A549 (cell line): ENCODE measurements at regions not wholly inside any gene's neighbourhood (a gene's known extent, or its start where the extent isn't known, plus 50 kb on each side); places are given as distances from the start of the nearest gene placed in this dataset.

Experiments
- ATAC-seq, 2 experiments: fragments of 200-7000 bp in 1 of 2; fragments of >200 bp in 1 of 2; cut with Nextera tagmentation in 1 of 2; cut with Tn5 transposase in 1 of 2; 3 replicates each; pipeline versions ENCODE4 v1.8.0 to v1.9.1; 2018 to 2020; ENCODE audit warnings: mild to moderate bottlenecking in 1 of 2, moderate library complexity in 1 of 2
- CTCF ChIA-PET: fragments of 300-600 bp; sonication (Branson Sonifier 250); formaldehyde crosslinking; extraction: SDS; loops from one replicate; lab custom pipeline; 2021; ENCODE audit warnings: antibody characterized with exemption, inconsistent platforms; lab: Yijun Ruan, JAX
- POLR2A ChIA-PET: fragments of 350-600 bp; formaldehyde crosslinking; extraction: SDS; loops from one replicate; lab custom pipeline; 2021; ENCODE audit warnings: antibody characterized with exemption, inconsistent platforms; lab: Yijun Ruan, JAX
- DNase-seq, 2 experiments: peaks; one replicate each; pipeline versions ENCODE4 v3.0.0 to v3.0.0-alpha.2; 2011 to 2016; ENCODE audit warnings: low read depth in 1 of 2, low spot score in 1 of 2
- FAIRE-seq: peaks from 2 replicates; lab custom pipeline; 2011; peaks lifted over from hg19 to GRCh38; lab: Jason Lieb, UNC
- H3K27ac ChIP-seq, 2 experiments: fragments of >200 bp; sonication (Bioruptor Twin); formaldehyde crosslinking; 3 replicates each; pipeline ENCODE4 v1.5.1; 2016 to 2017
- H3K4me1 ChIP-seq: fragments of >200 bp; sonication (Bioruptor Twin); formaldehyde crosslinking; 3 replicates; pipeline ENCODE4 v1.6.1; 2016
- H3K4me2 ChIP-seq: fragments of >200 bp; sonication (Bioruptor Twin); formaldehyde crosslinking; 3 replicates; pipeline ENCODE4 v1.6.1; 2016
- H3K4me3 ChIP-seq: fragments of >200 bp; sonication (Bioruptor Twin); formaldehyde crosslinking; 3 replicates; pipeline ENCODE4 v1.5.1; 2016
- H3K9me3 ChIP-seq: fragments of >200 bp; sonication (Bioruptor Twin); formaldehyde crosslinking; 3 replicates; pipeline ENCODE4 v1.6.1; 2016
- BHLHE40 ChIP-seq: IDR thresholded peaks from 2 replicates; pipeline ENCODE4 v1.6.1; 2012; ENCODE audit warnings: low read depth, low read length, inconsistent platforms
- CBX2 ChIP-seq: fragments of 200-600 bp; sonication (generic); IDR thresholded peaks from 2 replicates; pipeline ENCODE4 v1.6.1; 2016; ENCODE audit warnings: low read depth, mild to moderate bottlenecking, borderline replicate concordance
- CBX8 ChIP-seq: fragments of 200-600 bp; sonication (generic); IDR thresholded peaks from 2 replicates; pipeline ENCODE4 v1.6.1; 2016
- CEBPB ChIP-seq, 2 experiments: fragments of >200 bp in 1 of 2; sonication (Bioruptor Twin) in 1 of 2; formaldehyde crosslinking in 1 of 2; IDR thresholded peaks; 2 replicates each; pipeline ENCODE4 v1.6.1; 2012 to 2016
- CHD4 ChIP-seq: fragments of 200-600 bp; sonication (generic); IDR thresholded peaks from 2 replicates; pipeline ENCODE4 v1.6.1; 2016; ENCODE audit warnings: antibody characterized with exemption, mild to moderate bottlenecking, borderline replicate concordance
- ESRRA ChIP-seq: fragments of 150-350 bp; IDR thresholded peaks from 2 replicates; pipeline ENCODE4 v1.6.1; 2014; ENCODE audit warnings: mild to moderate bottlenecking, low read length, borderline replicate concordance
- HEYL ChIP-seq: fragments of 250-450 bp; sonication (Bioruptor Pico); IDR thresholded peaks from 2 replicates; pipeline ENCODE4 v1.8.0; 2021; ENCODE audit warnings: mild to moderate bottlenecking, moderate library complexity
- HOXB5 ChIP-seq: fragments of 250-450 bp; sonication (Bioruptor Pico); IDR thresholded peaks from 2 replicates; pipeline ENCODE4 v1.5.0; 2020; ENCODE audit warnings: mild to moderate bottlenecking, moderate library complexity
- KDM1A ChIP-seq: fragments of 200-600 bp; sonication (generic); IDR thresholded peaks from 2 replicates; pipeline ENCODE4 v1.6.1; 2016; ENCODE audit warnings: low read depth, mild to moderate bottlenecking
- MAZ ChIP-seq: fragments of 150-350 bp; IDR thresholded peaks from 2 replicates; pipeline ENCODE4 v1.6.1; 2014; ENCODE audit warnings: antibody characterized with exemption, low read depth, low read length, borderline replicate concordance
- TP53 ChIP-seq: fragments of 250-450 bp; sonication (Bioruptor Pico); IDR thresholded peaks from 2 replicates; pipeline ENCODE4 v1.5.0; 2021; ENCODE audit warnings: mild to moderate bottlenecking, moderate library complexity
- WGBS: methylation state at CpG from one replicate; pipeline ENCODE4 v1.1.6; 2017; ENCODE audit errors: missing lambda C conversion rate; 5-methylcytosine and 5-hydroxymethylcytosine counted together
- TF ChIP-seq, protein P1 (sequence below): fragments of >200 bp; sonication (Bioruptor Twin); formaldehyde crosslinking; IDR thresholded peaks from 3 replicates; pipeline ENCODE4 v1.5.1; 2016
- TF ChIP-seq, protein P2 (sequence below): fragments of 150-350 bp; IDR thresholded peaks from 2 replicates; pipeline ENCODE4 v1.6.1; 2014; ENCODE audit warnings: low read depth, mild to moderate bottlenecking, low read length
- TF ChIP-seq, protein P3 (sequence below): fragments of 200-600 bp; sonication (generic); IDR thresholded peaks from 2 replicates; pipeline ENCODE4 v1.6.1; 2016; ENCODE audit warnings: antibody characterized with exemption, mild to moderate bottlenecking, moderate library complexity
- TF ChIP-seq, protein P4 (sequence below): fragments of 250-450 bp; sonication (Bioruptor Pico); IDR thresholded peaks from 2 replicates; pipeline ENCODE4 v1.5.0; 2021; ENCODE audit warnings: mild to moderate bottlenecking, moderate library complexity, borderline replicate concordance
- TF ChIP-seq, protein P5 (sequence below): fragments of 450-650 bp; IDR thresholded peaks from 2 replicates; pipeline ENCODE4 v1.6.1; 2014; ENCODE audit warnings: antibody characterized with exemption
- TF ChIP-seq, protein P6 (sequence below): fragments of >200 bp; sonication (Bioruptor Twin); formaldehyde crosslinking; IDR thresholded peaks from 2 replicates; pipeline ENCODE4 v1.6.1; 2016
- TF ChIP-seq, protein P7 (sequence below): IDR thresholded peaks from 2 replicates; pipeline ENCODE4 v1.6.1; 2012

DNA sequence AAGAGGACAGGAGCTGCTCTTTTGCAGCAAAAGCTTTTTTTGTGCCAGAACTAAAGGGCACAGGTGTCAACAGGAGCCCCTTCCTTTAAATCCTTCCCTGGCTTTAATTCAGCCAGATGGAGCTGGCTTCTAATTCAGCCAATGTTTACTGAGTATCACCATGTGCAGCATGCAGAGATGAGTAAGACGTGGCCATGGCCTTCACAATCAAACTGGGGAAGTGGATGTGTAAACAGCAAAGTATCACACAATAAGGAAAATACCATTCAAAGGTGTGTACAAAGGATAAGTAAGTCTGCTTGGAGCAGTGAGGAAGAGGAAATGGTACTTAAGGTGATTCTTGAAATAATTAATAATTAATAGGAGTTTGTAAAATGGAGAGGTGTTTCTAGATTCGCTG is 243.4 kb downstream of the NXPE2 start:
- Histone ChIP-seq H3K4me3 (no peak overlapping the region), H3K4me1 (no peaks in the 10 kb centered on the region)
- DNase-seq (no peak), ATAC-seq (no peak), FAIRE-seq (no peak)
- whole genome bisulfite sequencing = 0% methylated on average over 2 of the region's 2 CpGs
- ChIA-PET POLR2A (no interaction called here), CTCF (no interaction called here)
- TF ChIP-seq CHD4 (no peak), BHLHE40 (no peak), HEYL (CRISPR knock-in tag) (no peak)
- TF ChIP-seq, all 56 proteins: peak for 0
- H3K27ac ChIP-seq = no peak overlapping the region
- H3K4me2 ChIP-seq = no peak overlapping the region
- no peaks in the 10 kb centered on the region for H3K9me3 ChIP-seq

DNA sequence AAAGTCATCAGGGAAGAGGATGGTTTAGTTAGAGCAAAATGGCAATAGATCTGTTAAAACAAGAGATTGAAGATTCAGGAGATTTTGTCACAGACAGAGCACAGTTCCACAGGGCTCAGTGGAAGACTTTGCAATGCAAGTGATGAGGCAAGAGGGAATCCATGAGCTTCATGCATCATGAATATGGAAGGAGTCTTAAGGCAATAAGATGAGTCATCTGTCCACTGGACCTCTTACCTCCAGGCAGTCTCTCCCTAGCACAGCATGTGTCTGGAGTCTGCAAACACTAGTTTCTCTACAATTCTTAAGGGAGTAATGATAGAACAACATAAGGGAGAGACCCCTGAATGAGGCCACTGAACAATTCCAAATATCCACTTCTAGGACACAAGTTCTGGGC is 245.7 kb downstream of the NXPE2 start:
- no peak for DNase-seq
- ChIA-PET CTCF (no interaction called here), POLR2A (no interaction called here)
- Histone ChIP-seq H3K4me1 (no peaks in the 10 kb centered on the region), H3K4me3 (no peak overlapping the region), H3K9me3 (no peaks in the 10 kb centered on the region), H3K4me2 (no peak overlapping the region), H3K27ac (no peak overlapping the region)
- TF ChIP-seq, protein P1, sequence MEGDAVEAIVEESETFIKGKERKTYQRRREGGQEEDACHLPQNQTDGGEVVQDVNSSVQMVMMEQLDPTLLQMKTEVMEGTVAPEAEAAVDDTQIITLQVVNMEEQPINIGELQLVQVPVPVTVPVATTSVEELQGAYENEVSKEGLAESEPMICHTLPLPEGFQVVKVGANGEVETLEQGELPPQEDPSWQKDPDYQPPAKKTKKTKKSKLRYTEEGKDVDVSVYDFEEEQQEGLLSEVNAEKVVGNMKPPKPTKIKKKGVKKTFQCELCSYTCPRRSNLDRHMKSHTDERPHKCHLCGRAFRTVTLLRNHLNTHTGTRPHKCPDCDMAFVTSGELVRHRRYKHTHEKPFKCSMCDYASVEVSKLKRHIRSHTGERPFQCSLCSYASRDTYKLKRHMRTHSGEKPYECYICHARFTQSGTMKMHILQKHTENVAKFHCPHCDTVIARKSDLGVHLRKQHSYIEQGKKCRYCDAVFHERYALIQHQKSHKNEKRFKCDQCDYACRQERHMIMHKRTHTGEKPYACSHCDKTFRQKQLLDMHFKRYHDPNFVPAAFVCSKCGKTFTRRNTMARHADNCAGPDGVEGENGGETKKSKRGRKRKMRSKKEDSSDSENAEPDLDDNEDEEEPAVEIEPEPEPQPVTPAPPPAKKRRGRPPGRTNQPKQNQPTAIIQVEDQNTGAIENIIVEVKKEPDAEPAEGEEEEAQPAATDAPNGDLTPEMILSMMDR = no peak
- TF ChIP-seq, protein P2, sequence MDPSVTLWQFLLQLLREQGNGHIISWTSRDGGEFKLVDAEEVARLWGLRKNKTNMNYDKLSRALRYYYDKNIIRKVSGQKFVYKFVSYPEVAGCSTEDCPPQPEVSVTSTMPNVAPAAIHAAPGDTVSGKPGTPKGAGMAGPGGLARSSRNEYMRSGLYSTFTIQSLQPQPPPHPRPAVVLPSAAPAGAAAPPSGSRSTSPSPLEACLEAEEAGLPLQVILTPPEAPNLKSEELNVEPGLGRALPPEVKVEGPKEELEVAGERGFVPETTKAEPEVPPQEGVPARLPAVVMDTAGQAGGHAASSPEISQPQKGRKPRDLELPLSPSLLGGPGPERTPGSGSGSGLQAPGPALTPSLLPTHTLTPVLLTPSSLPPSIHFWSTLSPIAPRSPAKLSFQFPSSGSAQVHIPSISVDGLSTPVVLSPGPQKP = no peak
- no peak for TF ChIP-seq CBX8
- no peak for TF ChIP-seq CEBPB (IDR thresholded peaks at IDR 0.05)
- TF ChIP-seq ESRRA = no peak
- TF ChIP-seq KDM1A = no peak
- no peak for TF ChIP-seq TP53
- TF ChIP-seq, protein P3, sequence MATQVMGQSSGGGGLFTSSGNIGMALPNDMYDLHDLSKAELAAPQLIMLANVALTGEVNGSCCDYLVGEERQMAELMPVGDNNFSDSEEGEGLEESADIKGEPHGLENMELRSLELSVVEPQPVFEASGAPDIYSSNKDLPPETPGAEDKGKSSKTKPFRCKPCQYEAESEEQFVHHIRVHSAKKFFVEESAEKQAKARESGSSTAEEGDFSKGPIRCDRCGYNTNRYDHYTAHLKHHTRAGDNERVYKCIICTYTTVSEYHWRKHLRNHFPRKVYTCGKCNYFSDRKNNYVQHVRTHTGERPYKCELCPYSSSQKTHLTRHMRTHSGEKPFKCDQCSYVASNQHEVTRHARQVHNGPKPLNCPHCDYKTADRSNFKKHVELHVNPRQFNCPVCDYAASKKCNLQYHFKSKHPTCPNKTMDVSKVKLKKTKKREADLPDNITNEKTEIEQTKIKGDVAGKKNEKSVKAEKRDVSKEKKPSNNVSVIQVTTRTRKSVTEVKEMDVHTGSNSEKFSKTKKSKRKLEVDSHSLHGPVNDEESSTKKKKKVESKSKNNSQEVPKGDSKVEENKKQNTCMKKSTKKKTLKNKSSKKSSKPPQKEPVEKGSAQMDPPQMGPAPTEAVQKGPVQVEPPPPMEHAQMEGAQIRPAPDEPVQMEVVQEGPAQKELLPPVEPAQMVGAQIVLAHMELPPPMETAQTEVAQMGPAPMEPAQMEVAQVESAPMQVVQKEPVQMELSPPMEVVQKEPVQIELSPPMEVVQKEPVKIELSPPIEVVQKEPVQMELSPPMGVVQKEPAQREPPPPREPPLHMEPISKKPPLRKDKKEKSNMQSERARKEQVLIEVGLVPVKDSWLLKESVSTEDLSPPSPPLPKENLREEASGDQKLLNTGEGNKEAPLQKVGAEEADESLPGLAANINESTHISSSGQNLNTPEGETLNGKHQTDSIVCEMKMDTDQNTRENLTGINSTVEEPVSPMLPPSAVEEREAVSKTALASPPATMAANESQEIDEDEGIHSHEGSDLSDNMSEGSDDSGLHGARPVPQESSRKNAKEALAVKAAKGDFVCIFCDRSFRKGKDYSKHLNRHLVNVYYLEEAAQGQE = no peak
- TF ChIP-seq, protein P4, sequence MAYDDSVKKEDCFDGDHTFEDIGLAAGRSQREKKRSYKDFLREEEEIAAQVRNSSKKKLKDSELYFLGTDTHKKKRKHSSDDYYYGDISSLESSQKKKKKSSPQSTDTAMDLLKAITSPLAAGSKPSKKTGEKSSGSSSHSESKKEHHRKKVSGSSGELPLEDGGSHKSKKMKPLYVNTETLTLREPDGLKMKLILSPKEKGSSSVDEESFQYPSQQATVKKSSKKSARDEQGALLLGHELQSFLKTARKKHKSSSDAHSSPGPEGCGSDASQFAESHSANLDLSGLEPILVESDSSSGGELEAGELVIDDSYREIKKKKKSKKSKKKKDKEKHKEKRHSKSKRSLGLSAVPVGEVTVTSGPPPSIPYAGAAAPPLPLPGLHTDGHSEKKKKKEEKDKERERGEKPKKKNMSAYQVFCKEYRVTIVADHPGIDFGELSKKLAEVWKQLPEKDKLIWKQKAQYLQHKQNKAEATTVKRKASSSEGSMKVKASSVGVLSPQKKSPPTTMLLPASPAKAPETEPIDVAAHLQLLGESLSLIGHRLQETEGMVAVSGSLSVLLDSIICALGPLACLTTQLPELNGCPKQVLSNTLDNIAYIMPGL (CRISPR knock-in tag) = no peak
- TF ChIP-seq MAZ = no peak
- no peak for TF ChIP-seq CBX2
- TF ChIP-seq, protein P5, sequence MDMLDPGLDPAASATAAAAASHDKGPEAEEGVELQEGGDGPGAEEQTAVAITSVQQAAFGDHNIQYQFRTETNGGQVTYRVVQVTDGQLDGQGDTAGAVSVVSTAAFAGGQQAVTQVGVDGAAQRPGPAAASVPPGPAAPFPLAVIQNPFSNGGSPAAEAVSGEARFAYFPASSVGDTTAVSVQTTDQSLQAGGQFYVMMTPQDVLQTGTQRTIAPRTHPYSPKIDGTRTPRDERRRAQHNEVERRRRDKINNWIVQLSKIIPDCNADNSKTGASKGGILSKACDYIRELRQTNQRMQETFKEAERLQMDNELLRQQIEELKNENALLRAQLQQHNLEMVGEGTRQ = no peak
- TF ChIP-seq HOXB5 (CRISPR knock-in tag) = no peak
- TF ChIP-seq, protein P6, sequence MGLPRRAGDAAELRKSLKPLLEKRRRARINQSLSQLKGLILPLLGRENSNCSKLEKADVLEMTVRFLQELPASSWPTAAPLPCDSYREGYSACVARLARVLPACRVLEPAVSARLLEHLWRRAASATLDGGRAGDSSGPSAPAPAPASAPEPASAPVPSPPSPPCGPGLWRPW = no peak
- TF ChIP-seq, protein P7, sequence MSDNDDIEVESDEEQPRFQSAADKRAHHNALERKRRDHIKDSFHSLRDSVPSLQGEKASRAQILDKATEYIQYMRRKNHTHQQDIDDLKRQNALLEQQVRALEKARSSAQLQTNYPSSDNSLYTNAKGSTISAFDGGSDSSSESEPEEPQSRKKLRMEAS = no peak
- ATAC-seq = no peak
- FAIRE-seq = no peak
